HG03066 (cell line): ENCODE measurements at regions not wholly inside any gene's neighbourhood (a gene's known extent, or its start where the extent isn't known, plus 50 kb on each side); places are given as distances from the start of the nearest gene placed in this dataset.

ENCODE experiments used
- ATAC-seq: cut with Tn5 transposase; IDR thresholded peaks from one replicate; pipeline ENCODE4 v1.9.1; 2021; ENCODE audit warnings: low read depth; ENCODE audit not compliant: unreplicated experiment

DNA sequence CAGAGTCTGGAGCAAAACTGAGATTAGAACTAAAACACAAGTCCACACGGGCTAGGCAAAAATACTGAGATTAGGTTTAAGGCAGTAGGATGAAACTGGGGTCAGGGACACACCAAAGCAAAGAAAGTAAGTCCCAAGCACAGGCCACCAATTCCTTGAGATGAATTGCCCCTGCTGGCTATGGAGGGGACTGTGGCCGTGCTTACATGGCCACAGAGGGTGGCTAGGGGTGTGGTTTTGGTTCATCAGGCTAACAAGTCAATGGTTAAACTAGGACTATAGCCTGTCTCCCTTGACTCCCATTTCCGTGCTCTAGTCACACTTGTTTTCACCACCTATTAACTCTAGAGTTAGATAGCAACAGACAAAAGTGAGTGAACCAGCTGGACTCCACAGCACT is 394.8 kb downstream of the PBX1 start:
- no peak for ATAC-seq

DNA sequence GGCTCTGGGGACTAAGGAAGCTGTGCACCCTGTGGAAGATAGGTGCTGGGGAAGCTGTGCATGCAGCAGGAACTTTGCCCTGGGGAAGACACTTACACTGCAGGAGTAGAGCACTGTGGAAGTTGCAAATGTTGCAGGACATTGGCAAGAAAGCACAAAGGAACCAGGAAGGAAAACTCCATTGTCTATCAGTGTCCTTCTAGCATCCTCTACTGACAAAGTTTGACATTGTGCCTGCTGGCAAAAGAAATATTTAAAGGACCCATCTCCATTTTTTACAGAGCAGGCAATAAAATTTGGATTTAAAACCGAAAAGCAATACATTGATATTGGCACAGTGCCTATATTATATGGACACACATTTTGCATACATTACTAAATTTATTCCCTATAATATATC is 394.1 kb downstream of the PBX1 start:
- no peak for ATAC-seq

DNA sequence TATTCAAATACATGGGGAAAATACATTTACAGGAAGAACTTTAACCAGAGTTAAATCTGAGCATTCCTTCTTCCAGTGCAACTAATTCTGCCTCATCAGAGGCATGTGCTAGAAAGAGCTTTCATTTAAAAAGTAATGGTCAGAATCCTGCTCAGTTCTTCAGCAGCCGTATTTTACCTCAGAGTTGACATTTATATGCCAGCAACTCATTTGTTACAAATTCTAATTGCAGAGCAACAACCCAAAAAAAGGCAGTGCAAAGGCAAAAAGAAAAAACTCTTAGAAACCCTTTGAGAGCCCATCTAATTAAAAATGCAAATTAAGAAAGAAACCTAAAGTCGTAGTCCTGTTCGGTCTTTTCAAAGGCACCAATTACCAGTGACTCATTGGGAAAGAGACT is 392.5 kb downstream of the PBX1 start:
- no peak for ATAC-seq

DNA sequence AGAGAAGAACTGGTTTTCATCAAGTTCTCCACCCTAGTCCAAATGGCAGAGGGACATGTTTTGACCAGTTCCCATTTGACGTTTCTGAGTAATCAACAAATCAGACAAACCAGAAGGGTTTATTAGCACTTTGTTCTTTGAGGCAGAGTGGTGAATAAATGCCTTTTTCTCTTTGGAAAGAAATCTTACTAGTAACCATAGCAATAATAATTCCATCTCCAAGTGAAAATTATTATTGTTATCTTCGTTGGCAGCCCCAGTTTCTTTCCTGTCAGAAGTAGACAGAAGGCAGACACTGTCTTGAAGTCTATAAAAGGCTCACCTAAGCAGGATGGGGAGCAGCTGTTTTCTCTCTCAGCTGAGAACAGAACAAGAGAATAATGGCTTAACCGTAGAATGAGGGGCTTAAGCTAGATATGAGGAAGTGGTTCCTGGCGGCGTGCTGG is 391.6 kb downstream of the PBX1 start:
- no peak for ATAC-seq

DNA sequence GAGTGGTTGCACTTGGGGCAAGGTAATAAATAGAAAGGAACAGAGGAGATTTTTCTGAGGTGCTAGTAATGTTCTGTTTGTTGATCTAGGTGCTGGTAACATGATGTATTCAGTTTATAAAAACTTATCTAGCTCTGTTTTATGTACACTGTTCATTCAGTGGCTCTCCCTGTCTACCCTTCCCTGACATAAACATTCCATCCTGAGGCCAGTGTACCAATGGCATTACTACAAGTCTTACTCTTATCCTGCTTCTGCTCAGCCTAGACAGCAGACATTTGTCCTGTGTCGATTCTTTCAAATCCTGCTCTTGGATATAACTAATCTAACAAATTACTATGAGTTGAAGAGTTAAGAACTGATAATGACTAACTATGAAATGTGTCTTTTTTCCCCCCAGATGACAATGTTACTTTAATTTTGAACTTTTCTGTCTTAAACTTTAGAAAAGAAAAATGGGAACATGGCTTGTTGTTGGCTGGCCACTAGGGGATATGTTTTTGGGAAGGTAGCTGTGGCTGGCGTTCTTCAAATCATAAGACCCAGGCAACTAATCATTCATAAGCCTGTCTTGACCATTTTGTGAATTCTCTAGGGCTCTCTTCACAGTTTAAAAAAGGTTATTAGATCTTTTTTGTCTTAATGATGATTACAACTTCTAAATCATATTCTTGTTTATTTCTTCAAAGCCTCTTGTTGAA is 390.9 kb downstream of the PBX1 start:
- ATAC-seq: no peak

GRCh38 chr1:164948101-164948500 is 389.1 kb downstream of the PBX1 start:
- ATAC-seq: no peak

GRCh38 chr1:164937291-164937690 is 378.3 kb downstream of the PBX1 start:
- no peak for ATAC-seq

DNA sequence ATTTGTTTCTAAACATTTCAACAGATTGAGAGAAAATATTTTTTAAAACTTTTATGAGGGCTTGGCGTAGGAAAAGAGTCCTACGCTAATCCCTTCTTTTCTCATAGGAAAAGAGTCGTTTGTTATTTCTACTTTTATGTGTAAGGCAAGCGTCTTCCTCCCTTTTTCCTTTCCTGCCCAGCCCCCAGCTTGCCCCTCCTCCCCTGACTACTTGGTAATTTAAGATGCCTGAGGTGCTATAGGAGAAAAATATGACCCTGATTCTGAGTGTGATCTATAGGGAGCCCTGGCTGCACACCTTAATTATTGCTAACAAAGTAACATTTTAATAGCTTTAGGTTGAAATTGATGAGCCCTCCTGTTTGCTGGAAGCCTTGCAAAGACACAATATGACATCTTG is 373.6 kb downstream of the PBX1 start:
- no peak for ATAC-seq

- no peak for ATAC-seq
Measured at GRCh38 chr1:164930833-164931232, 371.8 kb downstream of the PBX1 start.

- ATAC-seq: no peak
Measured at GRCh38 chr1:164930241-164930640, 371.3 kb downstream of the PBX1 start.

DNA sequence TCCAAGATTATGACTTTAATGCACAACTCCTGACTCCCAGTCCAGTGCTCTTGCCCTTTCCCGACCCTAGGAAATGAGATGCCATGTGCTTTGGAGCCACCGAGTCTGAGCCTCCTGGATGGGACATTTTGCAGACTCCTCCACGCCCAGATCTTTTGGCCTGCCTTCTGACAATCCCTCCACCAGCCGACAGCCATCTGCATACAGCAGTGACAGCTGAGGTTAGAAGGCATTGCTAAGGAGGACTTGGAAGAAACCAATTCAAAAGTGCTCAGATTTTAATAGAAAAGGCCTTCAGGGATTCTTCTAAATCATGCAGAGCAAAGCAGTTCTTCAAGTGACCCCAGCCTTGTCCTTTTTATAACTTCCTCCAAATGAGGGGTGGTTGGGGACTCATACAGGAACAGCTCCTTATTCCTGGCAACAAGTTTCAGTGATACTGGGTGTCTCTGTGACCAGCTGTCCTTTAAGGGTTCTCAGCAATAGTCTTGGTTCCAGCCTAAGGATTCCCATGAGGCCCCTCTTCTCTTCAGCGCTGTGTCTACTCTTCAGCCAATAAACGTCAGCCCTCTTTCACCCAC is 369.3 kb downstream of the PBX1 start:
- no peak for ATAC-seq

GRCh38 chr1:164926107-164926506 is 367.1 kb downstream of the PBX1 start:
- ATAC-seq: no peak

DNA sequence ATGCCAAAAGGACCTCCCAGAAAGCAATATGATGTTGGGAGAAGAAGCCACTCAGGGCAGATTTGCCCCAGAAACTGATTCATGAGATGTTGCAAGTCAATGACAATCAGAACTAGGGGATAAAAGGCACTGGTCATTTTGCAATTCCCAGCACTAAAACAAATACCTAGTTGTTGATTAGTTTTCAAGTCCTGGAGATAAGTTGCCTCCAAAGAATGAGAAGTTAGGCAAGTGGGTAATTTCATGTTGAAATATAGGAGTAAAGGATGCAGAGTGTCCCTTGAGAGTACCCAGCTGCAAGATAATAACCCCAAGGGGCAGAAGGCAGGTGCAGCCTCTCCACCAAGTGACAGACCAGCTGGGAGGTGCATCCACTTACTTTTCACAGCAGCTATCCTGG is 363.6 kb downstream of the PBX1 start:
- ATAC-seq: no peak

DNA sequence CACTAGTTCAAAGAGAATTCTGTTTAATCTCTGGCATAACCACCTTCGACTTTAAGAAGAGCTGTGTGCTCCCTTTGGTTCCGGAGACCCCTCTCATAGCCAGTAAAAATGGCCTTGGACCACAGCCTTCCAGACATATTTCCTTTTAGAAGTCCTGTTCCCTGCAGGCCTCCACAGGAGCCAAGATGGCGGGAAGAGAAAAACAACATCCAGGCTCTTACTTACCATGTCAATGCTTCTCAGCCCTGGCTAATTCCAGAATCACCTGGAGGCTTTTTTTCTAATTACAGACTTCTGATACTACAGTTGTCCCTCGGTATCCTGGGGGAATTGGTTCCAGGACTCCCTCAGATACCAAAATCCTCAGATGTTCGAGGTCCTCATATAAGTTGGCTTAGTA is 362.5 kb downstream of the PBX1 start:
- no peak for ATAC-seq

DNA sequence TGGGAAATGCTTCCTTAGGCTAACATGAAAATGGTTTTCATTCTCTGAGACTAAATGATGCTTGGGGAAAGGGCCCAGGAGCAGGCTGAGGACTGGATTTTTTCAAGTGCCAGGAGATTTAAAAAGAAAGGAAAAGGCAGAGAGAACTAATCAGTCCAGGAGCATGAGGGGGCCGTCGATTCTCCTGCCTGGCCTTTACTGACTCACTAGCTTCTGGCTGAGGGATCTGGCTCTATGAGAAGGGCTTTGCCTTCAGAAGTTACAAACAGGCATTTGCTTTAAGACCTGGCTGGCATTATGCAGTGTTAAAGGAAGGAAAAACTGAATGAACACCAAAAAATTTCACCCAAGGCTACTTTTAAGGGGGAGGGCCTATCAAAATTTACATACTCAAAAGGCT is 359.2 kb downstream of the PBX1 start:
- no peak for ATAC-seq

DNA sequence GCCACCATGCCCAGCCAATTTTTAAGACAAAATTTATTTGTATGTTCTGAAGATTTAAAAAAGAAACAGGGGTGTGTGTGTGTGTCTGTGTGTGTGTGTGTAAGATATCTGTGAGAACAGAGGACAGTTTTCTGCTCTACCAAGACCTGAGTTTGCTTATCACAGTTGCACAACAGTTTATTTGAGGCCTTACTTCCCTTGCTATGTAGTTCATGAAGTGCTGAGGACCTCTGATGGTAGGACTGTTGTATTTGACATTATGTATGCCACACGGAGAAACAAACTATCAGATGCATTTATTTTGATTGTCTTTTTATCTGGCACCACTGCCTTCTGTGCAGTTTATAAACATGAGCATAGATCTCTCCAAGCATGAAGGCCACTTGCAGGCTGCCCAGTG is 355.2 kb downstream of the PBX1 start:
- ATAC-seq: no peak

- ATAC-seq: no peak
Measured at GRCh38 chr1:164912290-164912689, 353.3 kb downstream of the PBX1 start.

GRCh38 chr1:164910671-164911070 is 351.7 kb downstream of the PBX1 start:
- no peak for ATAC-seq

- ATAC-seq: no peak
Measured at GRCh38 chr1:164907666-164908065, 348.7 kb downstream of the PBX1 start.

DNA sequence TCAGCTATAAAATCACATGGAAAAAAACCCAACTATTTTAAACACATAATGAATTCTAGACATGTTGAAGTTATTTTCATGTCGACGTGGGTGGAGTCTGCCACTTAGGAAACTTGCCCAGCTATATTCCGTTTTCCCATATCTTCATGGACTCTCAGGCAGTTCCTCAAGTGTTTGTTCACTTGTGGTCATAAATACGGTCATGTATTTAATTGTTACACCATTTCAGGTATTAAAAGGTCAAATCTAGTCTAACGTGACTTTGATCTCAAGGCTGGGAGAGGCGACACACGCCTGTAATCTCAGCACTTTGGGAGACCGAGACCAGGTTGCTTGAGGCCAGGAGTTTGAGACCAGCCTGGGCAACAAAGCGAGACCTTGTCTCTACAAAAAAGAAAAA is 346.9 kb downstream of the PBX1 start:
- no peak for ATAC-seq

- ATAC-seq: no peak
Measured at GRCh38 chr1:164902491-164902890, 343.5 kb downstream of the PBX1 start.
